ENCODE measurements at regions not wholly inside any gene's neighbourhood (a gene's known extent, or its start where the extent isn't known, plus 50 kb on each side); places are given as distances from the start of the nearest gene placed in this dataset.

DNA sequence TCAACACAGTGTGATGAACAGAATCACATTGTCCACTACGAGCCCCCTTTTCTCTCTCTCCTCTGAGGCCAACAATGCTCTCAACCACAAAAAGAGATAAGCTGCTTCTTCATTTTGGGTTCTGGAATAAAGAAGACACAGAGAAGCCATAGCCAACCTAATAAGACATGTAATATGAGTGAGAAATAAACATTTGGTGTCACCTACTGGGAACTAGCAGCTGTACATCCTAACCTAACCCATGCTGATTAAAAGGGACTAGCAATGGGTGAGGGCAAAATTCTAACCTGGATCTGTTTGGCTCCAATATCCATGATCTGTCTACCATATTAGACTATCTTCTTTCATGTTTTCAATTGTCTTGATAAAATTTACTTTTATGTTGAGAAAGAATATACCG, 369.1 kb upstream of the MARCKS start:
- intact Hi-C loops (cut with DNase I), result no loop called here
- no peak for DNase-seq

DNA sequence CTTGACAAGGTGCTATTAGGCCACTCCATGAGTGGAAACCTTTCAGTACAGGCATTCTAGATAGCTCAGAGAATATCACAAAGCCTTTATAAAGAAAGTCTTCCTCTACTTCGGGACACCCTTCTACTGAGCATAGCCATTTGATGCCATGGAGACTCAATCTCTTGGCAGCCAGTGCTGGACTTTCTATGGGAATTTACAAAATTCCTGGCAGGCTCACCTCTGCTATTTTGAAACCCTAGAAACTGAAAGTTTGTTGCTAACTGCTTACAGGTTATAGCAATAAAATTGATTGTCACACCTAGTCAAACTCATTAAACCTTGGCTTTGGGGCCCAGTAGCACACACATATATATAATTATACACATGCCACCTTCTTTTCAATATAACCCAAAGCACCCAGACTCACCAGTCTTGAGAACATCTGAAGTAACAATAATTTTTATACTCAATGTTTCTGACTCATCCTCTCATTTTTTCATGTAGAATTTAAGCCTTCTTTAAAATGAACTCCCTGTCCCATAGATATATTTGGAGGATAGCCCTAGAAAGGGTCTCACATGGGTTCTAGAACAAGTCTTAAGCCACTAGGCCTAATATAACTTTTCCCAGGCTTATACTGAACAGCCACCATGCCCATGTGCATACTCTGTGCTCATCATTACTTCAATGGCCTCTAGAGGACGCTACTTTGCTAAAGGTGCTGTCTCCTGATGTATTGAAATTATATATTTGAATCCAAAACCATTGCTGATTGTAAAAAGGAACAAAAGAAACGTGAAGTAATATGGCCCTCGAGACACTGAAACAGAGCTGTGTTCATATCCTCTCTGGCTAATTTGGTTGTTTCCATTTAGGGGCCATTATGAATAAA, 368.1 kb upstream of the MARCKS start:
- intact Hi-C loops (cut with DNase I), result no loop called here

DNA sequence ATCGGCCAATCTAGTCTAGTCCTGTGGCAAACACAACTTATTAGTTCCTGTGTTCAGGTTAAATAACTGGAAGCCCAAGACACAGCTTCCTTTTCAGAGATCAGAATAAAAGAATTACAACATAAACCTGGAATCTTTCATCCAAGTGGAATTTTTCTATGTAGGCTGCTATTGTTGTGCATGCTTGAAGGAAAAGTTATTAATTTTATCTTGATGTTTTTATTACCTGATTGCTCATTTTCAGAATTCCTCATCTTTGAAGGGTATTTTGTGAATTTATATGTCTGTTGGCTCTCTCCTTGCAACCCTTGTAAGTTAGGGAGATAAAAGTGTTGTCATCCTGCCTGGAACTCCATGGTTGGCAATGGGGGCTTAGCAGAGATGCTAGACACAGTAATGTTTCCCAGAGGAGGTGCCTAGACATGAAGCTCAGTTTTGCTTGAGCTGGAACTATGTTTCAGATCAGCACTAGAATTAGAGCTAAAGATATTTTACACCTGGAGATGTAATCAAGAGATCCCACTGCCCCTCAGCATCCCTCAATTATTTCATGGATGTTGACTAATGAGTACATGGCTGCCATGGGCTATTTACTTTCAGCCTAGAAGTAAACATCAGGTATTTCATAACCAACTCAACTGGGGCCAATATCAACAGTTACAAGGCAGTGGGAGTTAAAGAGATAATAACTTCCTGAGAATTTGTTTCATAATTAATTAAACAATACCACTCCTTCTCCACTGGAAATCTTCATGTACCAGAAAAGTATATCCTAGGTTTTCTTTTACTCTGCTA, 367.0 kb upstream of the MARCKS start:
- intact Hi-C loops (cut with DNase I), result no loop called here
- no peak for DNase-seq

More for the DNA sequence above, 368.1 kb upstream of the MARCKS start:
- DNase-seq, result no peak

DNA sequence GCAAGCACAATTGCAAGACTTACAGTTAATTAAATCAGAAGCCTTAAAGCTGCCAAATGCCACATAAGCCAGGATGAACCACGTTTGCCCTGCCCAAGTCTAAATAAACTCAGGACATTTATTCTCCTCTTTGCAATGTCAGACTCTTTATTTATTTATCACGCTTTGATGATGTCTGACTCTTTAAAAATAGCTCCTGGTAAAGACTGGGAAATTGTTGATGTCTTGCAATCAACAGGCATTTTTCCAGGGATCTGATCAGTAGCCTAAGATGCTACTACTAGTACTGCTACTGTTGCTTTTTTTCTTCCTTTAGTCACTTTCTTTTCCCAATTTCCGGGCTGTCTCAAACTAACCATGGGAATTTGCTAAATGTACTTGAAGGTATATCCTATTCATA, 365.8 kb upstream of the MARCKS start:
- no peak for DNase-seq
- intact Hi-C loops (cut with DNase I), result no loop called here

DNA sequence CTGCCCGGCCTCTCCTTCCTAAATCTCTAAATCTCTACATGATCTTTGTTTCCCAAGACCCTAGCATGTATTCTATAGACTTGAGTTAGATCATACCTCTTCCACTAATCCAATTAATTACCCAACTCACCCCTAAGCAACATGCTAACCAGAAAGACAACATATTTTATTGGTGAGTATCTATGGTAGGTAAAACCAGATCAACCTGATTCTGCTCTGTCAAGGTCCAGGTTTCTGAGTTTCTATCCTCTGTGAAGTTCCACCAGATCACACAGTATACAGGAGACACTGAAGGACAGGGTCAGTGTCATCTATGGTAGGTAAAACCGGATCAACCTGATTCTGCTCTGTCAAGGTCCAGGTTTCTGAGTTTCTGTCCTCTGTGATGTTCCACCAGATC, 363.2 kb upstream of the MARCKS start:
- no peak for DNase-seq
- intact Hi-C loops (cut with DNase I), result no loop called here

DNA sequence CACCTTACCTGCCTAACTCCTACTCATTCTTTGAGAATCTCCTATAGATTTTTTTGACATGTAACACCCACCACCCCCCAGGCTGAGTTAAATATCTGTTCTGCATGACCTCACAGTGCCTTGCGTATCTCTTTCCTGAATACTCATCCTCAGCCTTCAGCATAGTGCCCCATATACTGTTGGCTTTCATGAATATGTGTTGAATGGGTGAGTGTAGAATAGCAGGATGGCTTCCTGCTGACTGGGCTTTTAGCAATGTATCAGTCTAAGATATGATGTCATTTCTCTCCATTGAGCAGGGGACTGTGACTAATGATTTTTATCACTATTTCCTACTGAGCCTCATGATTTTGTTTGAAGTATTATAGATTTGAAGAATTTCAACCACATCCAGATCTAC, 361.6 kb upstream of the MARCKS start:
- intact Hi-C loops (cut with DNase I), result no loop called here
- no peak for DNase-seq

DNA sequence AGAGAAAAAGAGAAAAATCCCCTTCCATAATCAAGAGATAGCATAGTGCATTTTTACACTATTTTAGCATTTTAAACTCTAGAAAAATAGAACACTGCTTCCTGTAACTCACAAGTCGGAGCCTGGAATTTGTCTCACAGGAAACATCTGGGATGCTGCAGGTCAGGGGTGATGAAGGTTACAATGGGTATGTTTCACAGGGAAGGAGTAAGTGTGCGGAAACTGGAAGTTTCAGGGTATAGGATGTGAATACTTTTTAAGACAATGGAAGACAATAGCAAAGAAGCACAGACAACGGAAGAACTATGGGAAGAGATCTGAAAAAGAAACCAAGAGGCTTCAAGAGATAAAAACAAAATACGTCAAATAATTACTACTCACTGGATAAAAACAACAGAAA, 361.0 kb upstream of the MARCKS start:
- intact Hi-C loops (cut with DNase I), result no loop called here
- DNase-seq, result no peak

DNA sequence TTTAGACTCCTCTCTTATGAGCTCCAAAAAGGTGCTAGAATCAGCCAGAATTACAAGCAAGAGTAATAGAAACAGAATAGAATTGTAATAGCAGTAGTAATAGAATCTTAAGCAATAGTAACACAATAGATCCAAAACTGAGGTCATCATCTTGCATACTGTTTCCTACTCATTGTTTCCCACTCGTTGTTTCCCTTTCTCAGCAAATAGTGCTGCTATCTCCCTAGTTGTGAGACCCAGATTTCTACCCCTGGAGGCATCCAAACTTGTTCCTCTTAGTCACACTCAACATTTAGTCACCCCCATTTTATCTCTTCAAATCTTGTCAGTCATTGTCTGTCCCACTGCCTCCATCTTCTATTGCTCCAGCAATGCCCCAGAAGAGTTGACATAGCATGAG, 356.9 kb upstream of the MARCKS start:
- no peak for DNase-seq
- intact Hi-C loops (cut with DNase I), result no loop called here

DNA sequence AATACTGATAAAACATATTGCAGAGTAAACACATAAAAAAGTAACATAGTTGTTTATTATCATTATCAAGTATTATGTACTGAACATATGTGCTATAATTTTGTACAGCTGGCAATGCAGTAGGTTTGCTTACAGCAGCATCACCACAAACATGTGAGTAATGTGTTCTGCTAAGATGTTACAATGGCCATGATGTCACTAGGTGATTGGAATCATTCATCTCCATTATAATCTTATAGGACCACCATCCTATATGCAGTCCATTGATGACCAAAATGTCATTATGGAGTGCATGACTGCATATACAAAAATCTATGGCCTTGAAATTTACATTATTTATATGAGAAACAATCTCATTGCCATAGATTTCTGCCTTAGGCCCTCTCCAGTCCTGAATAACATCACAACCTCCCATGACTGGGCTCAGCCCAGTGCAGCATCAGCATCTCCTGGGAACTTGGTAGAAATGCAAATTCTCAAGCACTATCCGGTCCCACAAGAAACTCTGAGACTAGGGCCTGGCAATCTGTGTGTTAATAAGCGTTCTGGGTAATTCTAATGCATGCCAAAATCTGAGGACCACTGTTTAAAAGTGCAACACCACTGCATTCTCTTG, 352.0 kb upstream of the MARCKS start:
- DNase-seq, result no peak
- intact Hi-C loops (cut with DNase I), result no loop called here

DNA sequence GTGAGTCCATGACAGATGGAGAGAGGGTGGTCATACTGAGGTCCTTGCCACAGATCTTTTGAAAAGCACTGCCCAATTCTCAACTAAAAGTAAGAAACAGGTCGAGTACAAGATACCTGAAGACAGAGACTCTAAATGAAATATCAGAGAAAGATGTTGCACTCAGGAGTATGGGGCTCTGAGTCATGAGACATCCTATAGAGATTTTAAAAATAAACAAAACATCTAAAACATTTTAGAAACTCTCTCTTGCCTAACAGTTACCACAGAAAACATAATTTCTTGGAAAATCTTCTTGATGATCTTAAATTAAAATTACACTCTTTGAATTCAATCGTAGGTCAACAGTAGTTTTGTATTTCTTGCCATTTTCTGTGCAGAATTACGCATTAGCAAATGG, 348.9 kb upstream of the MARCKS start:
- intact Hi-C loops (cut with DNase I), result no loop called here
- no peak for DNase-seq

DNA sequence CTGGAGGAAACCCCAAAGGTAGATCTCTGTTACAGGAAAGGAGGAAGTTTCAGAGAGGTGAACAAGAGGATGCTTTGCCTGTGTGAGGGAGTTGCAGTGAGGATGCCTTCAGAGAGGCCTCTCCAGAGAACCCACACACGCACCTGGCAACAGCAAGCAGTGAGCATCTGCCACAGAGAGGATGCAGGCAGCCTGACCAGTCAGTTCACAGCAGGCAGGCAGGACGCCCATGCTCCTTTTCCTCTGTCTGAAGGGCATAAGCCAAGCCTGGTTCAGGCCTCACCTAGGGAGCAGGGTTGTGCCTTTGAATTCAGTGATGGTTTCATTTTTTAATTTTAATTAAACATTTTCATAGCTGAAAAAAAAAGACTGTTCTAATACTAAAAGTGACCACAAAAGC, 346.0 kb upstream of the MARCKS start:
- no peak for DNase-seq
- intact Hi-C loops (cut with DNase I), result no loop called here

DNA sequence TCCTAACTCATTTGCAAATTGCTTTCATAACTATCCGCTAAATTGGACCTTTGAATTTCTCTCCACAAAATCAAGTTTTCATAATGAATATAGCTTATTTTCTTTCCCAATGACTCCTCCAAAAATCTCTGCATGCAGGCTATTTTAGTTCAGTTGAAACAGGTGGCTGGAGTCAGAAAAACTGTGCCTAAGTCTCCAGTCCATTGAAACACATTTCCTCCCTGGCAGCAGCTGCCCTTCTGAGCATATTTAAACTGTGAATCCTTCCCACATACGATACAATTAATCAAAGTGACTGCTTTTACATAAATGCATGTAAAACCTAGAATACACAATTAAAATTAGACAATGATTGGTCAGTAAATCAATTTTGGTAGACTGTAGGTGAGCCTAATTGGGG, 344.6 kb upstream of the MARCKS start:
- no peak for DNase-seq
- intact Hi-C loops (cut with DNase I), result no loop called here

DNA sequence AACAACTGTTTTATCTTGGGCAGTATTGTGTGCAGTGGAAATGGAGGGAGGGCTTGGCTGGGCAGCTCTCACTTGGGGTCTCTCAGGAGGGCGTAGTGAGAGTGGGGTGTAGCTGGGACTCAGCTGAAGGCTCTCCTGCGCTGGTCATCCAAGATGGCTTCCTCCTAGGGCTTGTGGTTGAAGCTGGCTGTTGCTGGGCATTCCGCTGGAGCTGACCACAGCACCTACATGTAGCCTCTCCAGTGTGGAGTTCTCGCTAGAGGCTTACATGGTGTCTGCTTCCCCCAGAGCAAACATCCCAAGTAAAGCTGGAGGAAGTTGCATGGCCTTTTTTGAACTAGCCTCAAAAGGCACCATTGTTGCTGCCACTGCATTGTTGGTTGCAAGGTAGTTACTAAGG, 344.1 kb upstream of the MARCKS start:
- intact Hi-C loops (cut with DNase I), result no loop called here
- DNase-seq, result no peak

DNA sequence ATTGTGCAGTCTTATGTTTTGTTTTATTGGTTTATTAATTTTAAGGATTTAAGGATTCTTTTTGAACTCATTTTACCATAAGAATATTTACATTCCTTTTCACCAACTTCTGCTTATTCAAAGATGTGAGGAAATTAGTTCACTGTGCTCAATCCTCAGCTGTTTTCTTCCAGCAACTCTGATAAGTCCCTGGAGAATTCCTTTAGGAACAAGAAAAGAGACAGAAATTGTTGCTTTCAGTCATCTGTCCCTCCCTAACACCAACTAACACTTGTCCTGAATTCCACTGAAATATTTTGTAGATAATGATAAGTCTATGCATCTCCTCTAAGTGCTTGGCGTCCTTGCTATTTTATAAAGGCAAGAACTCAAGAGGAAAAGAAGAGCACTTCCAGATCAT, 334.8 kb upstream of the MARCKS start:
- intact Hi-C loops (cut with DNase I), result no loop called here
- no peak for DNase-seq

DNA sequence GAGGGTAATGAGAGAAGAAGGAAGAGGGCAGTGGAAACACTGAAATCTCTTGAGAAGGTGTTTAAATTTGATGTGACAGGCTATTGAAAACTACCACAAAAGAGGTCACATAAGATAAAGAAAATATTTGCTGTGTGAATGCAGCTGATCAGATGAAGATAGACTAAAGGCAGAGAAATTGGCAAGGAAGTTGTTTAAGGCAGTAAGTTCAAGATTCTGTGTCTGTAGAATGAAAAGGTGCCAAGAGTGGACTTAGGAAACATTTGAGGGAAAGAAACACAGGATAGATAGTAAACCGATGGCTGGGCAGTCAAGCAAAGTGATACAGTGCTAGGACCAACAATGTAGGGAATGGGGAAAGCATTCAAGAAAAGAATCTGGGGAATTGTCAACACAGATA, 332.3 kb upstream of the MARCKS start:
- intact Hi-C loops (cut with DNase I), result no loop called here
- DNase-seq, result no peak

DNA sequence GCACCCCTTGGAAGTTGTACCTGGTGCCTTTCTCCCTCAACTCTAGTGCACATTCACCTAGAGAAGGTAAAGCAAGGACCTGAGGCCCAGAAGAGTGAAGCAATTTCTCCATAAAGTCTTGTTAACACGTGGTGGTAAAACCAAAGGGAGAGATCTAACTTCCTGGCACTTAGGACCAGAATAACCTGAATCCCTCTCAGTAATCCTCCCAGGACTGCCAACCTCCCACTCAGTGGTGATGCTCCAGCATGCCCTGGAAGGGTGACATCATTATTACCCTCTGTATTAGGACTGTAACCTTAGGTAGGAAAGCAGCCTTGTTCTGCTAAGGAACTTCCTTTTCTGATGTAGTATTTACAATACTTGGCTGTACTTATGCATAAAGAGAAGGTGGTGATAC, 330.6 kb upstream of the MARCKS start:
- intact Hi-C loops (cut with DNase I), result no loop called here
- DNase-seq, result no peak

DNA sequence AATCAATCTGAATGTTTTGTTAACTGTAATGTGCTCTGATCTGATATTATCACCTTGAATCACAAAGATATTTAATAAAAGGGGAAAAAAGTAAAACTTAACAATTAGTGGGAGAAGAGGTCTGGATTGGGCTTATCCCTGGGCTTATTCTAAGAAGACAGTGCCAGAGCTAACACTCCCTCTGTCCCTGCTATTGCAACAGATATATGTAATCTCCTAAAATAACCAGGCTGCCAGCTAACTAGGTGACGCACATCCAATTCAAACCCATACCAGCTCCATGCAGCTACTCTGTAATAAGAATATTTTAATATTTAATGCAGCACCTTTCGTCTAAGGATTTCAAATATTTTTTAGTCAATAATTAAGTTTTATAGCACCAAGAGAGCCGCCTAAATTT, 330.1 kb upstream of the MARCKS start:
- intact Hi-C loops (cut with DNase I), result no loop called here

DNA sequence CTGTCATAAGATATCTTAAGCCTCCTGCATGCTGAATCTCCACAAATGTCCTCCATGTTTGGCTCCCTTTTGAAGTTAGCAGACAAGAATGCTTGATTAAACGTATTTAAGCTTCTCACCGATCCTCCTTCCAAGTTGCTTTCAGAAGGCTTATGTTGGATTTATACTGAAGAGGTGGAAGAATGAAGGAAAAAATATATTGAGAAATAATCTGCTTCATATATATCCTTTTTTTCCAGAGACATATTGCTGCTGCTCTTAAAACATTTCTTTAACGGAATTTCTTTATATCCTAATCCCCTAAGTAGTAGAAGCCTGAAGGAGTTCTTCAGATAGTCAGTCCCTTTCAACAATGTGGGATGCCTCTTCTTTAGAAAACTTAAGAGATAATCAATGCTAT, 329.0 kb upstream of the MARCKS start:
- intact Hi-C loops (cut with DNase I), result no loop called here

More for the DNA sequence above, 330.1 kb upstream of the MARCKS start:
- no peak for DNase-seq

DNA sequence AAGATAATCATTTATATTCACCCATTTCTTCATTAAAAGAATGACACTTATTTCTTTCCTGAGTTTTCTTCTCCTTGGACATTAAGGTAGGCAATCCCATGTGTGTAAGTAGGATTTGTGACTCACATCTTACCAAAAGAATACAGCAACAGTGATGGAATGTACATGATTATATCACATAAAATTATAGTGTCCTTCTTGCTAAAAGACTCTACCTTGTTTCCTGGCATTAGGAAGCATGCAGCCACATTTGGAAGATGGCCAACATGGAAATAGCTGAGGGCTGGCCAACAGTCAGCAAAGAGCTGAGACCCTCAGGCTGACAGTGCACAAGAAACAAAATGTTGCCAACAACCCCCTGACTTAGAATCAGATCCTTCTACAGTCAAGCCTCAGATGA, 327.9 kb upstream of the MARCKS start:
- DNase-seq, result no peak
- intact Hi-C loops (cut with DNase I), result no loop called here

More for the DNA sequence above, 329.0 kb upstream of the MARCKS start:
- no peak for DNase-seq

DNA sequence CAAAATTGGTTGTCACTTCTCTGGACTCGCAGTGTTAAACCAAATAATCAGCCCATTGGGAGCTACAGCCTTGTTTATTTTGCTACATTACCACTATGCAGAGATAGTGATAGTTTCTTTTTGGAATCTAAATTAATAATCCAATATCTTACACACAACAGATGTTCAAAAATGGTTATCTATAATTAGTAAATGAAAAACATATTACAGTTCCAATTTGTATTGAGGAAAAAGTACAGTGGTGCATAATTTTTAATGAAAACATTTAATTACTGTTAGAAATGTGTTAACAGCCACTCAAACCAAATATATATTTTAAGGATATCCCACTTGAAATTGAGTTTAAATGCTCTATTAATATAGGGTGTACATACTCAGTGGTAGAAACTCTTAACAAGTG, 327.3 kb upstream of the MARCKS start:
- DNase-seq, result no peak
- intact Hi-C loops (cut with DNase I), result no loop called here
